NT2/D1 (cell line): ENCODE measurements at regions not wholly inside any gene's neighbourhood (a gene's known extent, or its start where the extent isn't known, plus 50 kb on each side); places are given as distances from the start of the nearest gene placed in this dataset.

ENCODE experiments used
- DNase-seq: peaks from one replicate; pipeline ENCODE4 v3.0.0-alpha.2; 2011; ENCODE audit warnings: low read depth, low spot score
- H3K27me3 ChIP-seq: 2 replicates; pipeline ENCODE4 v1.6.0; 2011; ENCODE audit warnings: mild to moderate bottlenecking; ENCODE audit not compliant: insufficient read length, insufficient read depth
- H3K36me3 ChIP-seq: 2 replicates; pipeline ENCODE4 v1.6.1; 2011; ENCODE audit warnings: mild to moderate bottlenecking, low read length, mixed read lengths; ENCODE audit not compliant: insufficient read depth, insufficient read length
- H3K4me1 ChIP-seq: 2 replicates; pipeline ENCODE4 v1.5.1; 2011; ENCODE audit not compliant: insufficient read depth, insufficient read length
- H3K4me3 ChIP-seq: 2 replicates; pipeline ENCODE4 v1.5.1; 2011; ENCODE audit warnings: low read depth; ENCODE audit not compliant: insufficient read length
- H3K9ac ChIP-seq: 2 replicates; pipeline ENCODE4 v1.6.0; 2011; ENCODE audit warnings: low read depth; ENCODE audit not compliant: insufficient read length
- H3K9me3 ChIP-seq: 2 replicates; pipeline ENCODE4 v1.5.1; 2011; ENCODE audit warnings: mild to moderate bottlenecking, low read length; ENCODE audit not compliant: insufficient read depth
- SUZ12 ChIP-seq: IDR thresholded peaks from 2 replicates; pipeline ENCODE4 v1.6.1; 2011; ENCODE audit not compliant: insufficient read length, insufficient read depth; ENCODE audit errors: extremely low read depth
- YY1 ChIP-seq: IDR thresholded peaks from 2 replicates; pipeline ENCODE4 v1.6.1; 2011; ENCODE audit not compliant: insufficient read length, insufficient read depth
- ZNF274 ChIP-seq: IDR thresholded peaks from 2 replicates; pipeline ENCODE4 v1.6.1; 2011; ENCODE audit warnings: mild to moderate bottlenecking, low read depth, low read length

DNA sequence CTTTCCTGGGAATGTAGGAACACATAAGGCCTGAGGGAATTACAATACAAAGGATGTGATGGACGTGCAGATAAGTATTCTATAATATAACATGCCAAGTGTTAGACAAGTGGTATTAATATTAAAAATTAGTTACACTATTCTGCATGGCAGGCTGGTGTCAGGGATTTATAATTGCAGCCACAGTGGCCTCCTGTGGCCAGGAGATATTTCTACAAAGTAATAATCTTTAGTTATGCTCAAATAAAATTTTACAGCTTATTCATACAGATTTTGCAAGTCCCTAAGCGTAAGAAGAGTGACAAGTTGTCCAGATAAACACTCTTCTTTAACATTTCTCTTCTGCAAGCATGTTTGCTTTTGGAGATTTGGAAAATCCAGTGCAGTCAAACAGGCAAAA lies 90.4 kb upstream of the CBLN2 start:
- Histone ChIP-seq H3K9ac (no peak overlapping the region), H3K4me3 (no peak overlapping the region), H3K36me3 (no peaks in the 10 kb centered on the region), H3K27me3 (no peaks in the 10 kb centered on the region), H3K4me1 (no peaks in the 10 kb centered on the region), H3K9me3 (no peaks in the 10 kb centered on the region)
- TF ChIP-seq YY1 (no peak), SUZ12 (no peak), ZNF274 (no peak)
- no peak for DNase-seq

DNA sequence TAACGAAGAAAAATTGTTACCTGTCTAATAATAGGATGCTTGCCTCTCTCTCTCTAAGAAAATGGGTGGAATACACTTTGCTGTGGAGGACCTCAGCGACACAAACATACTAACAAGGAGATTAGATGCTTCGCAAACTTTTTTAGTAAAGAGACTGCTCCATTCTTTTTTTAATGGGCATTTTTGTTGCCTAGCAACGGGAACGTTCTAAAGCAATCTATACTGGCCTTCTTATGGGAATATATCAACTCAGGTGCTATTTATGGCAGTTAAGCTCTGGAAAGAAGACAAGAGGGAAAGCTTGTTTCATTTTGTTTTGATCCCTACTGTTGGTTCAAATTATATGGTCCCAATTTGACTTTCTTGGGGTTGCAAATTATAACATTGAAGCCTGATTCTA lies 86.8 kb upstream of the CBLN2 start:
- DNase-seq: no peak
- Histone ChIP-seq H3K27me3 (no peaks in the 10 kb centered on the region), H3K9ac (no peak overlapping the region), H3K4me3 (no peak overlapping the region), H3K4me1 (no peaks in the 10 kb centered on the region), H3K9me3 (no peaks in the 10 kb centered on the region), H3K36me3 (no peaks in the 10 kb centered on the region)
- TF ChIP-seq YY1 (no peak), SUZ12 (no peak), ZNF274 (no peak)

DNA sequence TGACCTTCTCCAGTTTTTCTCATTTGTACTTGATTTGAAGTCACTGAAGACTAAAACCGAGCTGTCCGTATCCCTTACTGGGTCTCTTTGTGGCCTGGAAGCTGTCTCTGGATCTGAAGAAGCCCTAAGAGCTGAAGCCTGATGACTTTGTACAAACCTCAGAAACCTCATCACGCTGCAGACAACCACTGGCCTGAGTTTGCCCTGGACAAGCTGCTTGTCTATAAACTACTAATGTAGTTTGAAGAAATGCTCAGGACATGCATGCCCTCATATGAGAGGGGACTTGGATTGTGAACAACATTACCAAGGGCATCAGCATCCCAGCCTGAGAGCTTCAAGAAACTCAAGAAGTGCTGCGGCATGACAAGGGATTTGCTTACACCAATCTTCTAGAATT lies 79.3 kb upstream of the CBLN2 start:
- Histone ChIP-seq H3K4me1 (no peaks in the 10 kb centered on the region), H3K9me3 (no peaks in the 10 kb centered on the region), H3K9ac (no peak overlapping the region), H3K4me3 (no peak overlapping the region), H3K36me3 (no peaks in the 10 kb centered on the region), H3K27me3 (no peaks in the 10 kb centered on the region)
- DNase-seq: no peak
- TF ChIP-seq SUZ12 (no peak), YY1 (no peak), ZNF274 (no peak)

DNA sequence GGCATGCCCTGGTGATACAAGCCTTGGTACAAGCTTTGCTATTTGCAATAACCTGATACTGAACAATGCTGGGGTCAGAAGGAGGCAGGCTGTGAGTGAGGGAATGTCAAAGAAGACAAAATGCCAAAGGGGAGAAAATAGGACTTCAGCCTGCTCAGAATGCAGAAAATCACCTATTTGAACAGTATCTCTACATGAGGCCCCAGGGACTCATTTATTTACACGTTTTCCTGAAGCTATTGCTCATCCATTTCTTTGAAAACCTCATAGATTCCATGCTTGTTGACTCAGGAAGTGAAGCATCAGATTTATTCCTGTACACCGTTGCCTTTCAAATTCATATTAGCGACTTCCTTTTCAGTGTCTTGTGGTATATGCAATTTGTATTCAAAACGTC lies 69.4 kb upstream of the CBLN2 start:
- DNase-seq: no peak
- no peaks in the 10 kb centered on the region for H3K36me3 ChIP-seq
- TF ChIP-seq SUZ12 (no peak), YY1 (no peak), ZNF274 (no peak)

DNA sequence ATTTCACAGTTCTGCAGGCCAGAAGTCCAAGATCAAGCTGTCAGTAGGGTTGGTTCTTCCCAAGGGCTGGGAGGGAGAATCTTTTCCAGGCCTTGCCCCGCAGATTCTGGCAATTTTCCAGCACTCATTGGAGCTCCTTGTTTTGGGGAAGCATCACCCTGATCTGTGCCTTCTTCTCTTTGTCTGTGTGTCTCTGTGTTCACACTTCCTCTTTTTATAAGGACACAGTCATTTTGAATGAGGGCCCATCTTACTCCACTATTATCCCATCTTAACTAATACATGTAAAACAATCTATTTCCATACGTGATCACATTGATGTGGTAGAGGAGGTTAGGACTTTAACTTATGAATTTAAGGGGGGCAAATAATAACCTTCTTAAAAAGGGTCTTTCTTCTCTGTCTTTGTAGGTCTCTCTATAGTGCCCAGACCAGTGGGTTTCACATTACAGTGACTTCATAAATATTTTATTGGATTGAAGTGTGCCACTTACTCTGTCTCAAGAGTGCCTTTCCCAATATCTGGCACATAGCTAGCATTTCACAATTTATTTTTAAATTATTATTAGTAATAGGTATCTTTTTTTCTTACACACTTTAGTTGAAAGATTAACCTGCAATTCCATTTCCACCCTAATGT lies 68.9 kb upstream of the CBLN2 start:
- TF ChIP-seq ZNF274: no peak
- no peak for TF ChIP-seq SUZ12
- no peak for TF ChIP-seq YY1
- Histone ChIP-seq H3K36me3 (no peaks in the 10 kb centered on the region), H3K4me3 (no peak overlapping the region), H3K27me3 (no peaks in the 10 kb centered on the region), H3K4me1 (no peaks in the 10 kb centered on the region), H3K9me3 (no peaks in the 10 kb centered on the region), H3K9ac (no peak overlapping the region)
- no peak for DNase-seq

More for the DNA sequence above, 69.4 kb upstream of the CBLN2 start:
- H3K9ac ChIP-seq: no peak overlapping the region
- no peaks in the 10 kb centered on the region for H3K27me3 ChIP-seq
- H3K4me1 ChIP-seq: no peaks in the 10 kb centered on the region
- H3K4me3 ChIP-seq: no peak overlapping the region
- H3K9me3 ChIP-seq: no peaks in the 10 kb centered on the region

DNA sequence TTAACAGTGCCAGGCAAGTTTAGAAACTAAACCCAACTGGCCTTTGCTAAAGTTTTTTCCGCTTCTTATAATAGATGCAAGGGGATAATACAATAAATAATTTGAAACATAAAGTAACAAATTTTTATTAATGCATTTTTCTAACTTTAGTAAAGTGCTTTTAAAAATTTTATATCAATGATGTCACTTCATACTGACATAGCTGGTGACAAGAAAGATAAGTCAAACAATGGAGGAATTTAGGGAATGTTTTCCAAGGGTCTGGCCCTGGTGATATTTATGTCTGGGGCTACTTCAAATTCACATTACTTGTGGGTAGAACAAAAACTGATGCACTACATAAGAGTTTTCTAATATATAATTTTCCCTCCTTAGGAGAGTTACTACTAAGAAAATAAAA lies 61.2 kb upstream of the CBLN2 start:
- H3K4me3 ChIP-seq: no peak overlapping the region
- no peaks in the 10 kb centered on the region for H3K27me3 ChIP-seq
- TF ChIP-seq ZNF274: no peak
- TF ChIP-seq SUZ12: no peak
- no peak for TF ChIP-seq YY1
- H3K36me3 ChIP-seq: no peaks in the 10 kb centered on the region
- no peaks in the 10 kb centered on the region for H3K9me3 ChIP-seq
- no peaks in the 10 kb centered on the region for H3K4me1 ChIP-seq
- no peak overlapping the region for H3K9ac ChIP-seq
- DNase-seq: no peak

DNA sequence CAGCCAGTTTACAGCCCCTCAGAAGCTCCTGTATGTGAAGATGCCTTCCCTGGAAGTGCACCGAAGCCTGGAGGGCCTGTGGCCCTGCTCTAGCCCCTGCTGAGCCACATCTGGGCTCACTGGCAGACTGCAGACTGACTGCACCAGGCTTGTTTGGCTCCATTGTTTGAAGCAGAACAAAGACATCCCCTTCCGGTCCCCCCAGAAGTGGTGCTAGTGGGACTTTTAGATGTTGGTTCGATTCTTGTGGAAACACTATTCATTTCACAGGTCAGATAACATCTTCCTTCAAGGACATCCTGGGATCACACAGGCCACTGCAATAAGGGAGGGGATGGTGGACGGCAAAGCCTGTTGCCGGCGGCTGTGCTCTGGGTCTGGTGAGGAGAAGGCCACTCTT lies 57.8 kb upstream of the CBLN2 start:
- H3K27me3 ChIP-seq: no peaks in the 10 kb centered on the region
- H3K9ac ChIP-seq: no peak overlapping the region
- H3K36me3 ChIP-seq: no peaks in the 10 kb centered on the region
- no peaks in the 10 kb centered on the region for H3K9me3 ChIP-seq
- H3K4me1 ChIP-seq: no peaks in the 10 kb centered on the region
- TF ChIP-seq ZNF274 (no peak), SUZ12 (no peak), YY1 (no peak)
- H3K4me3 ChIP-seq: no peak overlapping the region
- DNase-seq: no peak

DNA sequence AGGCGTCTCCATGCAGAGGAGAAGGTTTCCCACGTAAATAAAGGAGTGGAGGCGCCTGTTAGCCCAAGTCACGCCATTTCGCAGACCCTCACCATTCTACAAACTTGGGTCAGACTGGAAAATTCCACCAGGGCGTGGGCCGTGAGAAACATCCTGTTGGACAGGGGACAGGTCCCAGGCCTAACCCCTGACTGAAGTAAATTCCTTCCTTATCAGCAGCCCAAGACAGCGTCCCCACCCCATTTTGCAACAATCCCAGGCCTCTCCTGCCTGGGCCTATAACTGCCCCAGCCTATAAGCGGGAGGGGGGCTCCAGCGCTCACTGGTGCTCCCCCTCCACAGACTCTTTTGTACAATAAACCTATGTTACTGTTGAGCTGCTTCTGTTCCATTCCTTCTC lies 57.3 kb upstream of the CBLN2 start:
- Histone ChIP-seq H3K9me3 (no peaks in the 10 kb centered on the region), H3K4me3 (no peak overlapping the region), H3K36me3 (no peaks in the 10 kb centered on the region), H3K9ac (no peak overlapping the region), H3K27me3 (no peaks in the 10 kb centered on the region), H3K4me1 (no peaks in the 10 kb centered on the region)
- no peak for DNase-seq
- TF ChIP-seq SUZ12 (no peak), YY1 (no peak), ZNF274 (no peak)
